ENCODE measurements at regions not wholly inside any gene's neighbourhood (a gene's known extent, or its start where the extent isn't known, plus 50 kb on each side); places are given as distances from the start of the nearest gene placed in this dataset.

- Mint-ChIP-seq H3K4me3 (no peak overlapping the region), H3K9me3 (peaks cover 3% of the 10 kb centered on the region), H3K27ac (peak overlapping the region; percentile 6), H3K27me3 (no peaks in the 10 kb centered on the region), H3K4me1 (peaks cover 29% of the 10 kb centered on the region), H3K36me3 (no peaks in the 10 kb centered on the region)
- ATAC-seq (ENCODE audit: low read depth) (no peak), DNase-seq (ENCODE audit: low spot score in 2 of 2) (no peak)
Measured at GRCh38 chr6:11442495-11442894, 95.1 kb upstream of the TMEM170B start.

- H3K4me1 Mint-ChIP-seq = peaks cover 25% of the 10 kb centered on the region
- no peak for DNase-seq (ENCODE audit: low spot score in 2 of 2)
- H3K9me3 Mint-ChIP-seq = peaks cover 2% of the 10 kb centered on the region
- H3K4me3 Mint-ChIP-seq = no peak overlapping the region
- ATAC-seq (ENCODE audit: low read depth) = no peak
- H3K36me3 Mint-ChIP-seq = no peaks in the 10 kb centered on the region
- H3K27me3 Mint-ChIP-seq = no peaks in the 10 kb centered on the region
- no peak overlapping the region for H3K27ac Mint-ChIP-seq
Measured at GRCh38 chr6:11439876-11440275, 97.7 kb upstream of the TMEM170B start.

GRCh38 chr6:11439017-11439420 is 98.5 kb upstream of the TMEM170B start:
- Mint-ChIP-seq H3K27ac (no peak overlapping the region), H3K27me3 (no peaks in the 10 kb centered on the region), H3K9me3 (peaks cover 2% of the 10 kb centered on the region), H3K4me1 (peaks cover 21% of the 10 kb centered on the region), H3K36me3 (no peaks in the 10 kb centered on the region), H3K4me3 (no peak overlapping the region)
- ATAC-seq (ENCODE audit: low read depth) = peak; percentile 37
- no peak for DNase-seq (ENCODE audit: low spot score in 2 of 2)

- peaks cover 17% of the 10 kb centered on the region for H3K4me1 Mint-ChIP-seq
- no peaks in the 10 kb centered on the region for H3K27me3 Mint-ChIP-seq
- H3K9me3 Mint-ChIP-seq = peaks cover 2% of the 10 kb centered on the region
- H3K27ac Mint-ChIP-seq = no peak overlapping the region
- no peaks in the 10 kb centered on the region for H3K36me3 Mint-ChIP-seq
- no peak for DNase-seq (ENCODE audit: low spot score in 2 of 2)
- H3K4me3 Mint-ChIP-seq = no peak overlapping the region
- ATAC-seq (ENCODE audit: low read depth) = no peak
Measured at GRCh38 chr6:11437824-11438459, 99.6 kb upstream of the TMEM170B start.

GRCh38 chr6:11436508-11437096 is 100.9 kb upstream of the TMEM170B start:
- peaks cover 2% of the 10 kb centered on the region for H3K9me3 Mint-ChIP-seq
- H3K27ac Mint-ChIP-seq = no peak overlapping the region
- H3K4me3 Mint-ChIP-seq = no peak overlapping the region
- ATAC-seq (ENCODE audit: low read depth) (no peak), DNase-seq (ENCODE audit: low spot score in 2 of 2) (no peak)
- H3K27me3 Mint-ChIP-seq = no peaks in the 10 kb centered on the region
- H3K4me1 Mint-ChIP-seq = peaks cover 8% of the 10 kb centered on the region
- H3K36me3 Mint-ChIP-seq = no peaks in the 10 kb centered on the region

- Mint-ChIP-seq H3K9me3 (peaks cover 2% of the 10 kb centered on the region), H3K4me1 (peaks cover 11% of the 10 kb centered on the region), H3K27me3 (no peaks in the 10 kb centered on the region), H3K36me3 (no peaks in the 10 kb centered on the region), H3K27ac (no peak overlapping the region), H3K4me3 (no peak overlapping the region)
- no peak for DNase-seq (ENCODE audit: low spot score in 2 of 2)
- no peak for ATAC-seq (ENCODE audit: low read depth)
Measured at GRCh38 chr6:11434565-11435326, 102.8 kb upstream of the TMEM170B start.

GRCh38 chr6:11433860-11434259 is 103.7 kb upstream of the TMEM170B start:
- peaks cover 2% of the 10 kb centered on the region for H3K9me3 Mint-ChIP-seq

GRCh38 chr6:11432713-11433450 is 104.7 kb upstream of the TMEM170B start:
- ATAC-seq (ENCODE audit: low read depth) (no peak), DNase-seq (ENCODE audit: low spot score in 2 of 2) (no peak)
- H3K27me3 Mint-ChIP-seq = no peaks in the 10 kb centered on the region
- peaks cover 2% of the 10 kb centered on the region for H3K9me3 Mint-ChIP-seq
- no peak overlapping the region for H3K4me3 Mint-ChIP-seq
- no peak overlapping the region for H3K27ac Mint-ChIP-seq
- H3K4me1 Mint-ChIP-seq = peaks cover 23% of the 10 kb centered on the region
- H3K36me3 Mint-ChIP-seq = no peaks in the 10 kb centered on the region

More at GRCh38 chr6:11433860-11434259, 103.7 kb upstream of the TMEM170B start:
- ATAC-seq (ENCODE audit: low read depth) (no peak), DNase-seq (ENCODE audit: low spot score in 2 of 2) (no peak)
- H3K27ac Mint-ChIP-seq = no peak overlapping the region
- H3K4me1 Mint-ChIP-seq = peaks cover 16% of the 10 kb centered on the region
- no peak overlapping the region for H3K4me3 Mint-ChIP-seq
- no peaks in the 10 kb centered on the region for H3K36me3 Mint-ChIP-seq
- no peaks in the 10 kb centered on the region for H3K27me3 Mint-ChIP-seq

GRCh38 chr6:11432091-11432490 is 105.5 kb upstream of the TMEM170B start:
- H3K4me3 Mint-ChIP-seq = no peak overlapping the region
- peaks cover 26% of the 10 kb centered on the region for H3K4me1 Mint-ChIP-seq
- H3K36me3 Mint-ChIP-seq = no peaks in the 10 kb centered on the region
- no peaks in the 10 kb centered on the region for H3K27me3 Mint-ChIP-seq
- no peak overlapping the region for H3K27ac Mint-ChIP-seq
- ATAC-seq (ENCODE audit: low read depth) = no peak
- H3K9me3 Mint-ChIP-seq = peaks cover 2% of the 10 kb centered on the region
- no peak for DNase-seq (ENCODE audit: low spot score in 2 of 2)

GRCh38 chr6:11431455-11431937 is 106.1 kb upstream of the TMEM170B start:
- Mint-ChIP-seq H3K27ac (no peak overlapping the region), H3K27me3 (no peaks in the 10 kb centered on the region), H3K9me3 (no peaks in the 10 kb centered on the region), H3K4me3 (no peak overlapping the region), H3K4me1 (peaks cover 30% of the 10 kb centered on the region), H3K36me3 (no peaks in the 10 kb centered on the region)
- DNase-seq (ENCODE audit: low spot score in 2 of 2) (no peak), ATAC-seq (ENCODE audit: low read depth) (no peak)

GRCh38 chr6:11430036-11430435 is 107.5 kb upstream of the TMEM170B start:
- no peak for DNase-seq (ENCODE audit: low spot score in 2 of 2)
- Mint-ChIP-seq H3K36me3 (no peaks in the 10 kb centered on the region), H3K27ac (no peak overlapping the region), H3K4me3 (no peak overlapping the region), H3K9me3 (no peaks in the 10 kb centered on the region), H3K4me1 (peaks cover 35% of the 10 kb centered on the region), H3K27me3 (no peaks in the 10 kb centered on the region)
- ATAC-seq (ENCODE audit: low read depth) = no peak

- Mint-ChIP-seq H3K4me3 (no peak overlapping the region), H3K27ac (no peak overlapping the region), H3K9me3 (no peaks in the 10 kb centered on the region), H3K4me1 (peaks cover 35% of the 10 kb centered on the region), H3K36me3 (no peaks in the 10 kb centered on the region), H3K27me3 (no peaks in the 10 kb centered on the region)
- ATAC-seq (ENCODE audit: low read depth) = no peak
- DNase-seq (ENCODE audit: low spot score in 2 of 2) = no peak
Measured at GRCh38 chr6:11429577-11429976, 108.0 kb upstream of the TMEM170B start.

- Mint-ChIP-seq H3K36me3 (no peaks in the 10 kb centered on the region), H3K27ac (peak overlapping the region; percentile 23), H3K4me3 (no peak overlapping the region), H3K4me1 (peaks cover 35% of the 10 kb centered on the region), H3K27me3 (no peaks in the 10 kb centered on the region), H3K9me3 (no peaks in the 10 kb centered on the region)
- DNase-seq (ENCODE audit: low spot score in 2 of 2) (no peak), ATAC-seq (ENCODE audit: low read depth) (peak; percentile 19)
Measured at GRCh38 chr6:11428895-11429294, 108.7 kb upstream of the TMEM170B start.

- ATAC-seq (ENCODE audit: low read depth) (no peak), DNase-seq (ENCODE audit: low spot score in 2 of 2) (no peak)
- Mint-ChIP-seq H3K9me3 (no peaks in the 10 kb centered on the region), H3K27ac (peak overlapping the region; percentile 23), H3K4me3 (peak overlapping the region; percentile 9), H3K4me1 (peaks cover 35% of the 10 kb centered on the region), H3K27me3 (no peaks in the 10 kb centered on the region), H3K36me3 (no peaks in the 10 kb centered on the region)
Measured at GRCh38 chr6:11428371-11428770, 109.2 kb upstream of the TMEM170B start.
